ENCODE measurements at regions not wholly inside any gene's neighbourhood (a gene's known extent, or its start where the extent isn't known, plus 50 kb on each side); places are given as distances from the start of the nearest gene placed in this dataset.

DNA sequence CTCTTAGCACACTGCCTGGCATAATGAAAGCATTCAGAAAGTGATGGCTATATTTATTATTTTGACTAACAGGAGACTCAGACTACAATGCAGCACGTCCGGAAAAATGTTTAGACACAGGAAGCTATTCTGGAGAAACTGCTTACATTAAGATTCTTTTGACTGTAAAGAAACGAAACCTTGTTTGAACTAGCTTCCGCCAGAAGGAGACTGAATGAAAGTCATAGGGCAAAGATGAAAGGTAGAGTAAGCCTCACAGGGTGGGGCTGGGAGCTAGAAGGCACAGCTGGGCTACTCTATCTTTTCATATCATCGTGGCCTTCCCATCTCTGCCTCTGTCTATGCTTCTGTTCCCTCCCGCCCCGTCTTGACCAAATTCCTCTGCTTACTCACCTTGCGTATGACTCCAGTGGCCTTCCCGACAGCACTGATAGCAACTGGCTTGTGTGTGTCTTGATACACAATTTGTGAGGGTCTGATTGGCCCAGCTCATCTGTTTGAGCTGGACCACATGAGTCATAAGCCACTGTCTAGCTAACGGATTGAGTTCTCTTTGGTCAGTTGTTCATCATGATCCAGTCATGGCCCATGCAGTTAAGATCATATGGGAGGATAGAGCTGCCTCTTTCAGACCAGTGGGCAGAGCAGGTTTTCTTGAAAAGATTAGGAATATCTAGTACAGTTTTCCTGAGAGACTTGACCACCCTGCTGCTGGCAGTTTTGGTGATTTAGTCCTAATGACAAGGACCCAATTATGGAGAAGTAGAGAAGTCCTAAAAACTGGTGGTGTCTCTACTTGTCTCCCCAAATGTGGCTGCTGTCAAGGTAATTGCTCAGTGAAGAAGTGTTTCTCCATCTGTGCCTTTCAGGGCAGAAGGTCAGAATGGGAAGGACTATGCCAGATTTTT, 151.5 kb upstream of the SLC38A2 start:
- Histone ChIP-seq H3K9me2 (replicated peaks; ENCODE audit: low read length) (no peaks in the 10 kb centered on the region), H3K9ac (ENCODE audit: low read length) (peak overlapping the region; percentile 31), H3K4me2 (ENCODE audit: low read length) (peak overlapping the region; percentile 77), H3K27ac (ENCODE audit: low read length) (peak overlapping the region; percentile 75), H3K27me3 (ENCODE audit: low read length) (no peaks in the 10 kb centered on the region), H3K79me2 (ENCODE audit: low read length) (peaks cover 7% of the 10 kb centered on the region; the same call in 1 of the 2 replicates), H3F3A (ENCODE audit: low read length, unreplicated experiment) (peaks cover 6% of the 10 kb centered on the region), H3K9me3 (ENCODE audit: low read length) (no peaks in the 10 kb centered on the region), H4K20me1 (ENCODE audit: low read length) (no peaks in the 10 kb centered on the region), H3K4me1 (ENCODE audit: insufficient read depth, low read length) (peaks cover 36% of the 10 kb centered on the region), H3K4me3 (ENCODE audit: low read length) (peak overlapping the region; percentile 61), H3K36me3 (ENCODE audit: low read depth, low read length) (no peaks in the 10 kb centered on the region), H2AFZ (ENCODE audit: low read length) (peak overlapping the region; percentile 40)
- CTCF ChIA-PET = interaction anchor here (0.6 kb wide), 1 partner anchor 132 kb away, joined by 5 read pairs; no protein-coding TSS in a partner anchor
- ATAC-seq (peak; percentile 90), DNase-seq (peak; percentile 97)
- intact Hi-C loops (cut with micrococcal nuclease) = loop anchor here (1.0 kb wide), 2 partner anchors 24 to 51 kb away; no protein-coding TSS in a partner anchor
- POLR2A ChIA-PET (ENCODE audit: unreplicated experiment) = interaction anchor here (0.6 to 1.1 kb wide), 6 partner anchors 25 to 280 kb away, joined by 3 to 7 read pairs (median 4); no protein-coding TSS in a partner anchor
- TSS peak; percentile 93 for BruUV-seq (replicated peaks)
- TF ChIP-seq, protein P1, sequence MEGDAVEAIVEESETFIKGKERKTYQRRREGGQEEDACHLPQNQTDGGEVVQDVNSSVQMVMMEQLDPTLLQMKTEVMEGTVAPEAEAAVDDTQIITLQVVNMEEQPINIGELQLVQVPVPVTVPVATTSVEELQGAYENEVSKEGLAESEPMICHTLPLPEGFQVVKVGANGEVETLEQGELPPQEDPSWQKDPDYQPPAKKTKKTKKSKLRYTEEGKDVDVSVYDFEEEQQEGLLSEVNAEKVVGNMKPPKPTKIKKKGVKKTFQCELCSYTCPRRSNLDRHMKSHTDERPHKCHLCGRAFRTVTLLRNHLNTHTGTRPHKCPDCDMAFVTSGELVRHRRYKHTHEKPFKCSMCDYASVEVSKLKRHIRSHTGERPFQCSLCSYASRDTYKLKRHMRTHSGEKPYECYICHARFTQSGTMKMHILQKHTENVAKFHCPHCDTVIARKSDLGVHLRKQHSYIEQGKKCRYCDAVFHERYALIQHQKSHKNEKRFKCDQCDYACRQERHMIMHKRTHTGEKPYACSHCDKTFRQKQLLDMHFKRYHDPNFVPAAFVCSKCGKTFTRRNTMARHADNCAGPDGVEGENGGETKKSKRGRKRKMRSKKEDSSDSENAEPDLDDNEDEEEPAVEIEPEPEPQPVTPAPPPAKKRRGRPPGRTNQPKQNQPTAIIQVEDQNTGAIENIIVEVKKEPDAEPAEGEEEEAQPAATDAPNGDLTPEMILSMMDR (conservative IDR thresholded peaks at IDR 0.05; ENCODE audit: low read depth, low read length) = no peak
- TF ChIP-seq EZH2phosphoT487 (IDR thresholded peaks at IDR 0.05; ENCODE audit: borderline replicate concordance, low read length) (no peak), EZH2 (IDR thresholded peaks at IDR 0.05; ENCODE audit: low read length, unreplicated experiment) (no peak)

DNA sequence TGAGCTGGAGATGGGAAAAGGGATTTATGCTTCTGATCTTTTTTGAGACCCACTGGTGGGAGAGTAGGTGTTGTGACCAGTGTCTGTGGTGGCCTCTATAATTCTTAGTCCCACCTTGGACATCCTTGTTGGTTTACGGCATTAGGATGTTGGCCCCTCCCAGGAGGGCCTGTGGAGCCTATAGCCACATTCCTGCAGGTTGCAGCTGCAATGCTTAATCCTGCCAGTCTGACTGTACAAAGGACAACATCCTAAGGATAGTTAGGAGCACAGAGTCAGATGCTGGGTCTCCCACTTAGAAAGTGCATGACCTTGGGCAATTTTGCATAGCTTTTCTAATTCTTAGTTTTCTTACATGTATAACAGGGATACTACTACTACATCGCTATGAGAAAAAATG, 150.9 kb upstream of the SLC38A2 start:
- Histone ChIP-seq H3K27ac (ENCODE audit: low read length) (peak overlapping the region; percentile 75), H3K9me3 (ENCODE audit: low read length) (no peaks in the 10 kb centered on the region), H3K4me3 (ENCODE audit: low read length) (peak overlapping the region; percentile 61), H3K4me2 (ENCODE audit: low read length) (peak overlapping the region; percentile 77), H2AFZ (ENCODE audit: low read length) (peak overlapping the region; percentile 40), H3K9me2 (replicated peaks; ENCODE audit: low read length) (no peaks in the 10 kb centered on the region), H3K9ac (ENCODE audit: low read length) (peak overlapping the region; percentile 31), H3K36me3 (ENCODE audit: low read depth, low read length) (no peaks in the 10 kb centered on the region), H3F3A (ENCODE audit: low read length, unreplicated experiment) (peaks cover 6% of the 10 kb centered on the region), H3K27me3 (ENCODE audit: low read length) (no peaks in the 10 kb centered on the region), H4K20me1 (ENCODE audit: low read length) (no peaks in the 10 kb centered on the region), H3K79me2 (ENCODE audit: low read length) (peaks cover 7% of the 10 kb centered on the region; the same call in 1 of the 2 replicates), H3K4me1 (ENCODE audit: insufficient read depth, low read length) (peaks cover 36% of the 10 kb centered on the region)
- POLR2A ChIA-PET (ENCODE audit: unreplicated experiment) = interaction anchor here (0.8 to 0.9 kb wide), 2 partner anchors 80 to 257 kb away, joined by 3 read pairs; no protein-coding TSS in a partner anchor
- intact Hi-C loops (cut with micrococcal nuclease) = no loop called here
- CTCF ChIA-PET = no interaction called here
- no peak for TF ChIP-seq EZH2phosphoT487 (IDR thresholded peaks at IDR 0.05; ENCODE audit: borderline replicate concordance, low read length)
- TF ChIP-seq, protein P1 (conservative IDR thresholded peaks at IDR 0.05; ENCODE audit: low read depth, low read length) = no peak
- no peak for TF ChIP-seq EZH2 (IDR thresholded peaks at IDR 0.05; ENCODE audit: low read length, unreplicated experiment)
- DNase-seq = peak; percentile 40
- BruUV-seq (replicated peaks) = no TSS peak
- ATAC-seq = peak; percentile 55

Data from PC-3 (cell line).